Neural cell (in vitro differentiated cells): ENCODE measurements at regions not wholly inside any gene's neighbourhood (a gene's known extent, or its start where the extent isn't known, plus 50 kb on each side); places are given as distances from the start of the nearest gene placed in this dataset.
"Not testable (repeated sequence)": the region's sequence is repeated elsewhere in the genome, so short reads cannot be mapped to it uniquely, and the experiment has no call there.

ENCODE experiments used
- H2AFZ ChIP-seq: fragments of 200-600, 300-800 bp; sonication (generic), shearing (Covaris generic); 2 replicates; pipeline ENCODE4 v1.6.0; 2014; ENCODE audit warnings: low read depth, mild to moderate bottlenecking, antibody characterized with exemption, low read length, moderate library complexity
- H3F3A ChIP-seq: fragments of 200-600 bp; shearing (Covaris generic); 2 replicates; pipeline ENCODE4 v1.6.1; 2016; ENCODE audit warnings: mild to moderate bottlenecking, moderate library complexity, mixed read lengths, antibody characterized with exemption, low read length; ENCODE audit not compliant: insufficient read depth, poor library complexity, severe bottlenecking
- H3K27ac ChIP-seq: fragments of 200-600, 300-800 bp; sonication (generic), shearing (Covaris generic); 2 replicates; pipeline ENCODE4 v1.5.1; 2014; ENCODE audit warnings: mild to moderate bottlenecking, low read length, moderate library complexity
- H3K27me3 ChIP-seq: fragments of 300-800, 200-600 bp; sonication (generic), shearing (Covaris generic); 2 replicates; pipeline ENCODE4 v1.6.0; 2014; ENCODE audit warnings: mild to moderate bottlenecking, low read depth, low read length, moderate library complexity; ENCODE audit not compliant: insufficient read depth
- H3K36me3 ChIP-seq: fragments of 300-800, 200-600 bp; sonication (generic), shearing (Covaris generic); 2 replicates; pipeline ENCODE4 v1.5.1; 2014; ENCODE audit warnings: mild to moderate bottlenecking, antibody characterized with exemption, low read length, moderate library complexity; ENCODE audit not compliant: insufficient read depth
- H3K4me2 ChIP-seq: fragments of 300-800, 200-600 bp; sonication (generic), shearing (Covaris generic); 2 replicates; pipeline ENCODE4 v1.6.0; 2014; ENCODE audit warnings: mild to moderate bottlenecking, low read length
- H3K4me3 ChIP-seq: fragments of 300-800, 200-600 bp; sonication (generic), shearing (Covaris generic); 2 replicates; pipeline ENCODE4 v1.5.1; 2014; ENCODE audit warnings: mild to moderate bottlenecking, low read length, moderate library complexity
- H3K79me2 ChIP-seq: fragments of 200-600 bp; shearing (Covaris generic); replicated peaks from 2 replicates; pipeline ENCODE4 v1.6.0; 2014; ENCODE audit warnings: mild to moderate bottlenecking, low read length, moderate library complexity; ENCODE audit not compliant: insufficient read depth
- H3K9ac ChIP-seq: fragments of 300-800, 200-600 bp; sonication (generic), shearing (Covaris generic); 2 replicates; pipeline ENCODE4 v1.6.1; 2016; ENCODE audit warnings: mild to moderate bottlenecking, low read length, mixed read lengths
- H3K9me2 ChIP-seq: fragments of 200-600 bp; shearing (Covaris generic); 2 replicates; pipeline ENCODE4 v1.6.1; 2016; ENCODE audit warnings: mild to moderate bottlenecking, low read length, mixed read lengths; ENCODE audit not compliant: insufficient read depth
- H3K9me3 ChIP-seq: fragments of 200-600, 300-800 bp; sonication (generic), shearing (Covaris generic); 2 replicates; pipeline ENCODE4 v1.6.1; 2016; ENCODE audit warnings: mild to moderate bottlenecking, mixed run types, low read length, moderate library complexity, mixed read lengths
- H4K20me1 ChIP-seq: fragments of 200-600 bp; shearing (Covaris generic); 2 replicates; pipeline ENCODE4 v1.6.1; 2016; ENCODE audit warnings: mild to moderate bottlenecking, mixed run types; ENCODE audit not compliant: insufficient read depth
- POLR2AphosphoS5 ChIP-seq: IDR thresholded peaks from 2 replicates; pipeline ENCODE4 v1.6.1; 2012

- not testable (repeated sequence) for H3K36me3 ChIP-seq, H3K27ac ChIP-seq, H3F3A ChIP-seq, H2AFZ ChIP-seq, H3K9me3 ChIP-seq, H4K20me1 ChIP-seq, H3K27me3 ChIP-seq, H3K4me2 ChIP-seq, H3K4me3 ChIP-seq, H3K9me2 ChIP-seq, H3K79me2 ChIP-seq, H3K9ac ChIP-seq
These were observed 123.2 kb downstream of the SPATA31A6 start for GRCh38 chr9:42306625-42307024.

DNA sequence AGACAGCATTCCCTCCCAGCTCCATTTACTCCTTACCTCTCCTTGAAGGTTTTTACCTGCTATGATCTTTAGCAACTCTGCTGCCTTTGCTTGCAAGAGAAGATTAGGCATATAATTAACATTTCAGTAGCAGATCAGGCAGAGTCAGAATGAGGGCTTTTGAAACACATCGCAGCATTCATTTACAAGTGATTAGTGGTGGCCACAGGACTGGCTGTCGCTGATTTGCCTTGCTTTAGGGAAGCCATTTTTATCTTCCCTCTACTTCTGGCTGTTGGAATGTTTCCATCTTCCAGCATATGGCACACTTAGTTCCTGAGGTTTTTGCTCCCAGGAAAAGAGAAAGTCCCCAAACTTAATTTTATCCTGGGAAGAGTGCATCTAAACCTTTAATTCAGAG lies 124.0 kb downstream of the SPATA31A6 start:
- H4K20me1 ChIP-seq, H3K9me2 ChIP-seq, H3K9me3 ChIP-seq, H3K9ac ChIP-seq, H3K4me2 ChIP-seq, H3K27ac ChIP-seq, H3F3A ChIP-seq, H3K27me3 ChIP-seq, H2AFZ ChIP-seq, H3K79me2 ChIP-seq, H3K4me3 ChIP-seq, H3K36me3 ChIP-seq: not testable (repeated sequence)

GRCh38 chr9:42310972-42311371 lies 127.5 kb downstream of the SPATA31A6 start:
- H3K4me3 ChIP-seq, H3K27ac ChIP-seq, H3K79me2 ChIP-seq, H2AFZ ChIP-seq, H3K27me3 ChIP-seq, H3K4me2 ChIP-seq, H4K20me1 ChIP-seq, H3K9ac ChIP-seq, H3K9me3 ChIP-seq, H3K36me3 ChIP-seq, H3F3A ChIP-seq, H3K9me2 ChIP-seq: not testable (repeated sequence)

GRCh38 chr9:42316026-42316425 lies 132.6 kb downstream of the SPATA31A6 start:
- H3K79me2 ChIP-seq, H3K27ac ChIP-seq, H3F3A ChIP-seq, H3K36me3 ChIP-seq, H3K27me3 ChIP-seq, H3K4me3 ChIP-seq, H4K20me1 ChIP-seq, H3K9me3 ChIP-seq, H3K9me2 ChIP-seq, H2AFZ ChIP-seq, H3K9ac ChIP-seq, H3K4me2 ChIP-seq: not testable (repeated sequence)

GRCh38 chr9:42317677-42318076 lies 134.2 kb downstream of the SPATA31A6 start:
- not testable (repeated sequence) for H3K4me3 ChIP-seq

DNA sequence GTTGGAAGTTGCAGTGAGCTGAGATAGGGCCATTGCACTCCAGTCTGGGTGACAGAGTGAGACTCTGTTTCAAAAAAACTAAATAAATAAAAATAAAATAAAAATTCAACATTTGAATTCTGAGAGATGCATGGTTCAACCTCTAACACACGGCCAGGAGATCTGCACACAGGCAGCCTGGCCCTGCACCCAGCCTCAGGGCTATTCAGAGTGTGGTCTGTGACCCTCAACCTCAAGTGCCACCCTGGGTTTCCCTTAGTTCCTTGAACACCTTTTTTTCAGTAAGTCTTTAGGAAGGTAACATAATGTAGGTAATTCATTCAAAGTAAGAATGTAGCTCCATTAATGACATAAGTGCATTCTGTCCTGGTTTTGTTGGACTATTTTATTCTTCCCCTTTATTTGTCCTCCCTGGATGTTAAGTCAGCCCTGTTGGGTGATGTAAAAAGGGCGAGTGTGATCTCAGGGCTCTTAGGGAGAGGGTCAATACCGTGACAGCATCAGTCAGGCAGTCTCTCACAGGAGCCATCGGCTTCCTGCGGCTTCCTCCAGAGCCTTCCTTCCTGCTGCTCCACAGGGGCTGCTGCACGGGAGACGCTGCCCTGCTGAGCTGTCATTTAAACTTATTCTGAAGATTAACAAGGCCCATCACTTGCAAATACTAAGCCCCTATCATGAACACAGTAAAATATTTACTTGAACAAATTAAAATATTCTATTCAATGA lies 139.8 kb downstream of the SPATA31A6 start:
- H3K9me3 ChIP-seq, H3K4me2 ChIP-seq, H3K9me2 ChIP-seq, H3K9ac ChIP-seq, H2AFZ ChIP-seq, H4K20me1 ChIP-seq, H3K27me3 ChIP-seq, H3K79me2 ChIP-seq, H3K4me3 ChIP-seq, H3K27ac ChIP-seq, H3F3A ChIP-seq, H3K36me3 ChIP-seq: not testable (repeated sequence)
- peak; percentile 31 for TF ChIP-seq POLR2AphosphoS5

More at GRCh38 chr9:42317677-42318076, 134.2 kb downstream of the SPATA31A6 start:
- H3F3A ChIP-seq, H2AFZ ChIP-seq, H4K20me1 ChIP-seq, H3K9ac ChIP-seq, H3K27ac ChIP-seq, H3K9me2 ChIP-seq, H3K9me3 ChIP-seq, H3K79me2 ChIP-seq, H3K27me3 ChIP-seq, H3K36me3 ChIP-seq, H3K4me2 ChIP-seq: not testable (repeated sequence)
